ENCODE measurements at regions not wholly inside any gene's neighbourhood (a gene's known extent, or its start where the extent isn't known, plus 50 kb on each side); places are given as distances from the start of the nearest gene placed in this dataset.

- H3K4me3 Mint-ChIP-seq: no peak overlapping the region
- no peaks in the 10 kb centered on the region for H3K27me3 Mint-ChIP-seq (ENCODE audit: low read depth)
- H3K9me3 Mint-ChIP-seq: no peaks in the 10 kb centered on the region
- H3K36me3 Mint-ChIP-seq (ENCODE audit: insufficient read depth): no peaks in the 10 kb centered on the region
- ATAC-seq (no peak), DNase-seq (no peak)
- H3K4me1 Mint-ChIP-seq (ENCODE audit: low read depth): no peaks in the 10 kb centered on the region
Measured at GRCh38 chr12:77248036-77248435, 182.7 kb upstream of the E2F7 start.

- Mint-ChIP-seq H3K36me3 (ENCODE audit: insufficient read depth) (no peaks in the 10 kb centered on the region), H3K27me3 (ENCODE audit: low read depth) (no peaks in the 10 kb centered on the region), H3K9me3 (no peaks in the 10 kb centered on the region), H3K4me3 (no peak overlapping the region), H3K4me1 (ENCODE audit: low read depth) (no peaks in the 10 kb centered on the region)
- ATAC-seq (no peak), DNase-seq (no peak)
Measured at GRCh38 chr12:77247542-77247941, 182.2 kb upstream of the E2F7 start.

DNA sequence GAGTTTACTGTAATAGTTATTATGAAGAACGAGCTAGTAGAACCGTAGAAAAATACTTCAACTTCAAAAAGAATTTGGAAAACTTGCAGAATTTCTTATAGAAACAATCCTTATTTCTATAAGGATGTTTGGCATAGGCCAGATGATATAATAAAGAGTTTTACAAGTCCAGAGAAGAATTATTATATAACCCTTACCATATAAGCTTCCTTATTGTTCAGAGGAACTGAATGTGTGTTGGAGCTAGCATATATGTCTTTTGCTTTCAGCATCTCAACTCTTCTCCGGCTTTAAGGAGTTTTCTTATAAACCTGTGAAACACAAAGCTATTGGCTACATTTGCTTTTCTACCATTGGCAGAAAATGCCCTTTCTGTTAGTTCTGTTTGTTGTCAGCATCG, 178.0 kb upstream of the E2F7 start:
- no peak for ATAC-seq
- Mint-ChIP-seq H3K4me3 (no peak overlapping the region), H3K9me3 (no peaks in the 10 kb centered on the region), H3K4me1 (ENCODE audit: low read depth) (no peaks in the 10 kb centered on the region), H3K36me3 (ENCODE audit: insufficient read depth) (no peaks in the 10 kb centered on the region), H3K27me3 (ENCODE audit: low read depth) (no peaks in the 10 kb centered on the region)
- no peak for DNase-seq

- ATAC-seq: no peak
- H3K9me3 Mint-ChIP-seq: no peaks in the 10 kb centered on the region
- H3K4me3 Mint-ChIP-seq: no peak overlapping the region
- no peak for DNase-seq
- no peaks in the 10 kb centered on the region for H3K4me1 Mint-ChIP-seq (ENCODE audit: low read depth)
- H3K36me3 Mint-ChIP-seq (ENCODE audit: insufficient read depth): no peaks in the 10 kb centered on the region
- H3K27me3 Mint-ChIP-seq (ENCODE audit: low read depth): no peaks in the 10 kb centered on the region
Measured at GRCh38 chr12:77239617-77240016, 174.2 kb upstream of the E2F7 start.

DNA sequence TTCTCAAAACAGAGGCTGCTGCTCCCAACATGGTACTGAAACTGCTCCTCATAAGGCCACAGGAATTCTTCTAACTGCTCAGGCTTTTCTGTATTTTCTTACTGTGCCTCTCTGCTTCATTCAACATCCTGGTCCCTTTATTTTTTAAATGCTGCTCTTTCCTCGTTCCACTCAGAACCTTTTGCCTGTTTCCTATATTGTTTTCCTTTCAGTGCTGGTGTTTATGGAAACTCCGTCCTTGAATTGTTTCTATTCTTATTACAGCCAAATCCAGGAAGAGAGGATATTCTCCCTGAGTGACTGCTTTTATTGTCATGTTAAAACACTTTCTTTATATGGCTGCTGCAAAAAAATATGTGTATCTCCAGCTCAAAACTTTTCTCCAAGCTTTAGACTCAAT, 173.0 kb upstream of the E2F7 start:
- no peak for ATAC-seq
- Mint-ChIP-seq H3K27me3 (ENCODE audit: low read depth) (no peaks in the 10 kb centered on the region), H3K4me1 (ENCODE audit: low read depth) (no peaks in the 10 kb centered on the region), H3K4me3 (no peak overlapping the region), H3K9me3 (peaks cover 3% of the 10 kb centered on the region), H3K36me3 (ENCODE audit: insufficient read depth) (no peaks in the 10 kb centered on the region)
- DNase-seq: no peak

GRCh38 chr12:77237896-77238295, 172.5 kb upstream of the E2F7 start:
- DNase-seq (no peak), ATAC-seq (no peak)
- Mint-ChIP-seq H3K4me3 (no peak overlapping the region), H3K9me3 (peaks cover 3% of the 10 kb centered on the region), H3K4me1 (ENCODE audit: low read depth) (no peaks in the 10 kb centered on the region), H3K27me3 (ENCODE audit: low read depth) (no peaks in the 10 kb centered on the region), H3K36me3 (ENCODE audit: insufficient read depth) (no peaks in the 10 kb centered on the region)

DNA sequence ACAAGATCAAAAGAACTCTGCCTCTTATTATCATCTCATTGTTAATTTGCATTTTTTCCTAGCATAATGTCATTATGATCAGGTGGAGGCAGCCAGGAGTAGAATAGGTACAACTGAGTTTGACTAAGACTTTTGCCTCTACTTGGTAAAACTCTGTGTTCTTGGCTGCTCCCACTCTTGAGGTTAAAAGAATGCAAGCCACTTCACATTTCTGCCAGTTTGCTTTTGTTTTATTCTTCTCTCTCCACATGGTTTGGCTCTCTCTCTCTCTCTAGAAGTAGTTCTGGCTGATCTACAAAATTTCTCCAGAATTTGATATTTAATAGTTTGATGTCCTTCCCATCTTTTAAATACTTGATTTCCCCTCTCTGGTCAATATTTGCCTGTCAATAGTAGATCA, 170.7 kb upstream of the E2F7 start:
- no peak for DNase-seq
- H3K4me1 Mint-ChIP-seq (ENCODE audit: low read depth): no peaks in the 10 kb centered on the region
- H3K4me3 Mint-ChIP-seq: no peak overlapping the region
- ATAC-seq: no peak
- H3K27me3 Mint-ChIP-seq (ENCODE audit: low read depth): no peaks in the 10 kb centered on the region
- peaks cover 3% of the 10 kb centered on the region for H3K9me3 Mint-ChIP-seq
- H3K36me3 Mint-ChIP-seq (ENCODE audit: insufficient read depth): no peaks in the 10 kb centered on the region

- DNase-seq (no peak), ATAC-seq (no peak)
- peaks cover 3% of the 10 kb centered on the region for H3K9me3 Mint-ChIP-seq
Measured at GRCh38 chr12:77232045-77232444, 166.7 kb upstream of the E2F7 start.

DNA sequence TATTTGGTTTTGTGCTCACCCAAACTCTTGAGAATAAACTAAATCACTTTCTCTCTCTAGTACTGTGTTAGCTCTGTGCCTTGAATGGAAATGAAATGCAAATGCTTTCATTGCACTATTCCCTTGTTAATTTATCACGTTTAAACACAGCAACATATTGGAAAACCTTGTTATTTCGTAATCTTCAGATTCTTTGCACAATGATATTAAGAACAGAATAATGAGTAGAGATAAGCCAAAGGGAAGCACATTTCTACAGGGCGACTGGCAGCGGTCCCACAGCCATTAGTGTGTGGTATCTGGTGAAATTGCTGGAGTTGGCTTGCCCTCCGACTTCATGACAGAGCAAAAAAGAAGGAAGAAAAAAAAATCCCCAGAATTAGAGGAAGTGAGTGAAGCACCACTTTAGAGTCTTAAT, 166.1 kb upstream of the E2F7 start:
- no peak for ATAC-seq
- peaks cover 3% of the 10 kb centered on the region for H3K9me3 Mint-ChIP-seq
- no peak for DNase-seq
- no peaks in the 10 kb centered on the region for H3K36me3 Mint-ChIP-seq (ENCODE audit: insufficient read depth)
- no peaks in the 10 kb centered on the region for H3K27me3 Mint-ChIP-seq (ENCODE audit: low read depth)
- no peak overlapping the region for H3K4me3 Mint-ChIP-seq
- no peaks in the 10 kb centered on the region for H3K4me1 Mint-ChIP-seq (ENCODE audit: low read depth)

More at GRCh38 chr12:77232045-77232444, 166.7 kb upstream of the E2F7 start:
- Mint-ChIP-seq H3K4me1 (ENCODE audit: low read depth) (no peaks in the 10 kb centered on the region), H3K4me3 (no peak overlapping the region), H3K36me3 (ENCODE audit: insufficient read depth) (no peaks in the 10 kb centered on the region), H3K27me3 (ENCODE audit: low read depth) (no peaks in the 10 kb centered on the region)

GRCh38 chr12:77229640-77230442, 164.5 kb upstream of the E2F7 start:
- no peak for ATAC-seq
- H3K9me3 Mint-ChIP-seq: peaks cover 3% of the 10 kb centered on the region
- H3K4me1 Mint-ChIP-seq (ENCODE audit: low read depth): no peaks in the 10 kb centered on the region
- H3K4me3 Mint-ChIP-seq: no peak overlapping the region
- H3K27me3 Mint-ChIP-seq (ENCODE audit: low read depth): no peaks in the 10 kb centered on the region
- no peaks in the 10 kb centered on the region for H3K36me3 Mint-ChIP-seq (ENCODE audit: insufficient read depth)
- DNase-seq: no peak

DNA sequence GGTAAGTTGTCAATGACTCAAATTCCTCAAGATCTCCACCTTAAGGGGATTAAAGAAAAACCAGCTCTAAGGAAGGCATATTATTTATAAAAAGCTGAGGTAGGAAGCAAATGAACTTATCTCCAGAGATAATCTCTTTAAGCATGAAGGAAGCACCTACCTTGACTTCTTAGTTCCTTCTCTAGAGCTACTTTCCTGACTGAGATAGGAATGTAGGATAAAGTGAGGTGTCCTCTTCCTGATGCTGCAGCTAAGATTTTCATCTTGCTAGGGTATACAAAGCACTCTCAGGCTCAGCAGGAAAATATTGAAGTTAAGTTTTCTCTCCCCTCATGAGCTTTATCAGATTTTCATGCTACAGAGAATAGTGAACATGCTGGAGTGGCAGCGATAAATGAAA, 163.0 kb upstream of the E2F7 start:
- DNase-seq (no peak), ATAC-seq (no peak)
- no peaks in the 10 kb centered on the region for H3K27me3 Mint-ChIP-seq (ENCODE audit: low read depth)
- H3K36me3 Mint-ChIP-seq (ENCODE audit: insufficient read depth): no peaks in the 10 kb centered on the region
- H3K4me1 Mint-ChIP-seq (ENCODE audit: low read depth): no peaks in the 10 kb centered on the region
- no peaks in the 10 kb centered on the region for H3K9me3 Mint-ChIP-seq
- no peak overlapping the region for H3K4me3 Mint-ChIP-seq

GRCh38 chr12:77226368-77226767, 161.0 kb upstream of the E2F7 start:
- Mint-ChIP-seq H3K4me3 (no peak overlapping the region), H3K9me3 (no peaks in the 10 kb centered on the region), H3K27me3 (ENCODE audit: low read depth) (no peaks in the 10 kb centered on the region), H3K36me3 (ENCODE audit: insufficient read depth) (no peaks in the 10 kb centered on the region), H3K4me1 (ENCODE audit: low read depth) (no peaks in the 10 kb centered on the region)
- DNase-seq (no peak), ATAC-seq (no peak)

- Mint-ChIP-seq H3K27me3 (ENCODE audit: low read depth) (no peaks in the 10 kb centered on the region), H3K4me3 (no peak overlapping the region), H3K9me3 (no peaks in the 10 kb centered on the region), H3K4me1 (ENCODE audit: low read depth) (no peaks in the 10 kb centered on the region), H3K36me3 (ENCODE audit: insufficient read depth) (no peaks in the 10 kb centered on the region)
- ATAC-seq (no peak), DNase-seq (no peak)
Measured at GRCh38 chr12:77225373-77225772, 160.0 kb upstream of the E2F7 start.

GRCh38 chr12:77224346-77224745, 159.0 kb upstream of the E2F7 start:
- ATAC-seq (no peak), DNase-seq (no peak)
- Mint-ChIP-seq H3K9me3 (no peaks in the 10 kb centered on the region), H3K4me1 (ENCODE audit: low read depth) (no peaks in the 10 kb centered on the region), H3K4me3 (no peak overlapping the region), H3K36me3 (ENCODE audit: insufficient read depth) (no peaks in the 10 kb centered on the region), H3K27me3 (ENCODE audit: low read depth) (no peaks in the 10 kb centered on the region)

GRCh38 chr12:77222336-77222735, 157.0 kb upstream of the E2F7 start:
- Mint-ChIP-seq H3K4me3 (no peak overlapping the region), H3K9me3 (no peaks in the 10 kb centered on the region), H3K36me3 (ENCODE audit: insufficient read depth) (no peaks in the 10 kb centered on the region), H3K4me1 (ENCODE audit: low read depth) (no peaks in the 10 kb centered on the region), H3K27me3 (ENCODE audit: low read depth) (no peaks in the 10 kb centered on the region)
- DNase-seq (no peak), ATAC-seq (no peak)
